22Rv1 (cell line): ENCODE measurements at regions not wholly inside any gene's neighbourhood (a gene's known extent, or its start where the extent isn't known, plus 50 kb on each side); places are given as distances from the start of the nearest gene placed in this dataset.

Experiments used
- CTCF ChIP-seq: fragments of 450-650 bp; IDR thresholded peaks from 2 replicates; pipeline ENCODE4 v1.5.1; 2017; ENCODE audit warnings: mild to moderate bottlenecking
- ZFX ChIP-seq: fragments of 450-650 bp; IDR thresholded peaks from 2 replicates; pipeline ENCODE4 v1.6.1; 2017; ENCODE audit warnings: antibody characterized with exemption, borderline replicate concordance

GRCh38 chr5:98320343-98320742 is 453.1 kb upstream of the RGMB start:
- TF ChIP-seq CTCF, result no peak
- TF ChIP-seq ZFX, result no peak
